ENCODE measurements at regions not wholly inside any gene's neighbourhood (a gene's known extent, or its start where the extent isn't known, plus 50 kb on each side); places are given as distances from the start of the nearest gene placed in this dataset.
"Not testable (repeated sequence)": the region's sequence is repeated elsewhere in the genome, so short reads cannot be mapped to it uniquely, and the experiment has no call there.

- DNase-seq, result no peak
These were observed 137.2 kb downstream of the SLC24A2 start for GRCh38 chr9:19651681-19652080.

- no peak for DNase-seq
These were observed 138.5 kb downstream of the SLC24A2 start for GRCh38 chr9:19650312-19650711.

GRCh38 chr9:19649336-19650041 is 139.3 kb downstream of the SLC24A2 start:
- no peak for DNase-seq

- DNase-seq, result no peak
These were observed 140.2 kb downstream of the SLC24A2 start for GRCh38 chr9:19648672-19649071.

GRCh38 chr9:19643875-19644274 is 145.0 kb downstream of the SLC24A2 start:
- DNase-seq, result no peak

- no peak for DNase-seq
These were observed 146.6 kb downstream of the SLC24A2 start for GRCh38 chr9:19642256-19642655.

- no peak for DNase-seq
These were observed 147.8 kb downstream of the SLC24A2 start for GRCh38 chr9:19641046-19641445.

GRCh38 chr9:19640014-19640413 is 148.8 kb downstream of the SLC24A2 start:
- no peak for DNase-seq

- no peak for DNase-seq
These were observed 151.8 kb downstream of the SLC24A2 start for GRCh38 chr9:19637084-19637483.

- no peak for DNase-seq
These were observed 154.0 kb downstream of the SLC24A2 start for GRCh38 chr9:19634881-19635280.

- DNase-seq, result no peak
These were observed 157.7 kb downstream of the SLC24A2 start for GRCh38 chr9:19631181-19631580.

- no peak for DNase-seq
These were observed 158.1 kb downstream of the SLC24A2 start for GRCh38 chr9:19630760-19631159.

- no peak for DNase-seq
These were observed 159.3 kb downstream of the SLC24A2 start for GRCh38 chr9:19629488-19629887.

GRCh38 chr9:19625426-19625825 is 163.4 kb downstream of the SLC24A2 start:
- DNase-seq, result not testable (repeated sequence)

GRCh38 chr9:19624519-19624918 is 164.3 kb downstream of the SLC24A2 start:
- no peak for DNase-seq

- DNase-seq, result no peak
These were observed 164.9 kb downstream of the SLC24A2 start for GRCh38 chr9:19623941-19624340.

- no peak for DNase-seq
These were observed 168.5 kb downstream of the SLC24A2 start for GRCh38 chr9:19620326-19620725.

GRCh38 chr9:19619221-19619620 is 169.6 kb downstream of the SLC24A2 start:
- DNase-seq, result no peak

- no peak for DNase-seq
These were observed 170.0 kb downstream of the SLC24A2 start for GRCh38 chr9:19618816-19619215.

GRCh38 chr9:19615036-19615624 is 173.7 kb downstream of the SLC24A2 start:
- DNase-seq, result no peak

GRCh38 chr9:19614294-19614693 is 174.5 kb downstream of the SLC24A2 start:
- no peak for DNase-seq

GRCh38 chr9:19600538-19600937 is 188.3 kb downstream of the SLC24A2 start:
- DNase-seq, result no peak

GRCh38 chr9:19598722-19599121 is 189.9 kb downstream of the ACER2 start:
- DNase-seq, result no peak

GRCh38 chr9:19597176-19597575 is 188.4 kb downstream of the ACER2 start:
- no peak for DNase-seq
